GM12891 (cell line): ENCODE measurements at regions not wholly inside any gene's neighbourhood (a gene's known extent, or its start where the extent isn't known, plus 50 kb on each side); places are given as distances from the start of the nearest gene placed in this dataset.

Experiments used
- DNase-seq: peaks from one replicate; pipeline ENCODE4 v3.0.0; 2011; ENCODE audit warnings: low spot score; ENCODE audit not compliant: insufficient read length
- FAIRE-seq: peaks from 2 replicates; lab custom pipeline; 2011; peaks lifted over from hg19 to GRCh38; lab: Jason Lieb, UNC
- PAX5 ChIP-seq: IDR thresholded peaks from 2 replicates; pipeline ENCODE4 v1.6.1; 2011; ENCODE audit warnings: low read length, moderate library complexity, mild to moderate bottlenecking; ENCODE audit not compliant: insufficient read depth, severe bottlenecking
- POLR2A ChIP-seq: IDR thresholded peaks from 2 replicates; pipeline ENCODE4 v1.6.1; 2011; ENCODE audit warnings: low read depth, low read length, control low read depth
- POLR2AphosphoS5 ChIP-seq: IDR thresholded peaks from 2 replicates; pipeline ENCODE4 v1.6.1; 2011; ENCODE audit warnings: low read depth, low read length, control low read depth
- POU2F2 ChIP-seq: IDR thresholded peaks from 2 replicates; pipeline ENCODE4 v1.6.1; 2011; ENCODE audit warnings: low read depth, mild to moderate bottlenecking, control low read depth, low read length, moderate library complexity
- SPI1 ChIP-seq: IDR thresholded peaks from 2 replicates; pipeline ENCODE4 v1.6.1; 2011; ENCODE audit warnings: low read depth, low read length, control low read depth
- TAF1 ChIP-seq: IDR thresholded peaks from 2 replicates; pipeline ENCODE4 v1.6.1; 2011; ENCODE audit warnings: low read depth, low read length, control low read depth

- DNase-seq (no peak), FAIRE-seq (no peak)
- no peak for TF ChIP-seq POLR2A
Observed at GRCh38 chr3:115322901-115323300, 175.8 kb upstream of the ZBTB20 start.

GRCh38 chr3:115323380-115323779 lies 176.3 kb upstream of the ZBTB20 start:
- DNase-seq: no peak
- FAIRE-seq: no peak
- no peak for TF ChIP-seq TAF1
- TF ChIP-seq POLR2A: no peak
- no peak for TF ChIP-seq PAX5
- no peak for TF ChIP-seq SPI1
- TF ChIP-seq POLR2AphosphoS5: no peak
- no peak for TF ChIP-seq POU2F2

- TF ChIP-seq TAF1 (no peak), POU2F2 (no peak), SPI1 (no peak), POLR2A (no peak), PAX5 (no peak), POLR2AphosphoS5 (no peak)
- no peak for FAIRE-seq
- no peak for DNase-seq
Observed at GRCh38 chr3:115324056-115324455, 177.0 kb upstream of the ZBTB20 start.

- FAIRE-seq (no peak), DNase-seq (no peak)
- TF ChIP-seq PAX5 (no peak), POU2F2 (no peak), POLR2AphosphoS5 (no peak), TAF1 (no peak), SPI1 (no peak), POLR2A (no peak)
Observed at GRCh38 chr3:115325539-115325938, 178.5 kb upstream of the ZBTB20 start.

- TF ChIP-seq POLR2AphosphoS5 (no peak), TAF1 (no peak), PAX5 (no peak)
- no peak for DNase-seq
- no peak for FAIRE-seq
Observed at GRCh38 chr3:115330430-115330829, 183.3 kb upstream of the ZBTB20 start.

- FAIRE-seq (no peak), DNase-seq (no peak)
- TF ChIP-seq POU2F2 (no peak), PAX5 (no peak), TAF1 (no peak)
Observed at GRCh38 chr3:115332998-115333397, 185.9 kb upstream of the ZBTB20 start.

GRCh38 chr3:115336836-115337235 lies 189.7 kb upstream of the ZBTB20 start:
- TF ChIP-seq SPI1 (no peak), TAF1 (no peak), POLR2A (no peak), POLR2AphosphoS5 (no peak), PAX5 (no peak), POU2F2 (no peak)
- no peak for FAIRE-seq
- DNase-seq: no peak

- no peak for TF ChIP-seq PAX5
- TF ChIP-seq POU2F2: no peak
- FAIRE-seq (no peak), DNase-seq (no peak)
Observed at GRCh38 chr3:115340586-115340985, 193.5 kb upstream of the ZBTB20 start.

- TF ChIP-seq TAF1: no peak
- 0 out of 2 replicates have a peak, but pooled peaks have one; percentile 1 for TF ChIP-seq SPI1
Observed at GRCh38 chr3:115341208-115341607, 194.1 kb upstream of the ZBTB20 start.

GRCh38 chr3:115347737-115348136 lies 200.6 kb upstream of the ZBTB20 start:
- no peak for TF ChIP-seq PAX5
- no peak for TF ChIP-seq POLR2AphosphoS5
- no peak for TF ChIP-seq POU2F2
- no peak for TF ChIP-seq TAF1
- TF ChIP-seq POLR2A: no peak
- no peak for TF ChIP-seq SPI1
- FAIRE-seq: no peak
- no peak for DNase-seq

More at GRCh38 chr3:115341208-115341607, 194.1 kb upstream of the ZBTB20 start:
- DNase-seq (no peak), FAIRE-seq (no peak)

GRCh38 chr3:115348412-115348811 lies 201.3 kb upstream of the ZBTB20 start:
- no peak for FAIRE-seq

More at GRCh38 chr3:115348412-115348811, 201.3 kb upstream of the ZBTB20 start:
- TF ChIP-seq PAX5: no peak
- no peak for TF ChIP-seq SPI1
- TF ChIP-seq POLR2A: no peak
- TF ChIP-seq POU2F2: no peak
- TF ChIP-seq POLR2AphosphoS5: no peak
- TF ChIP-seq TAF1: no peak
- no peak for DNase-seq
